HCT116 (cell line): ENCODE measurements at regions not wholly inside any gene's neighbourhood (a gene's known extent, or its start where the extent isn't known, plus 50 kb on each side); places are given as distances from the start of the nearest gene placed in this dataset.

ENCODE experiments used
- ATAC-seq: fragments of 200-7000 bp; cut with Tn5 transposase; 2 replicates; pipeline ENCODE4 v1.9.1; 2020; ENCODE audit warnings: mild to moderate bottlenecking, moderate library complexity
- BruUV-seq: library from RNA; stranded (reverse); fragments of 400-500 nt; replicated peaks from 2 replicates; lab custom pipeline; 2021; lab: Mats Ljungman, UMichigan
- CTCF ChIA-PET: fragments of 300-600 bp; sonication (Branson Sonifier 250); formaldehyde crosslinking; loops from one replicate; lab custom pipeline; 2021; ENCODE audit warnings: antibody characterized with exemption; lab: Charles Lee
- POLR2A ChIA-PET: fragments of 300-600, 350-600 bp; sonication (Branson Sonifier 250); formaldehyde crosslinking; loops from one replicate; lab custom pipeline; 2021; ENCODE audit warnings: antibody characterized with exemption; lab: Charles Lee
- RAD21 ChIA-PET, 2 experiments: fragments of 300-600 bp; sonication (Branson Sonifier 250); formaldehyde crosslinking; loops; one replicate each; lab custom pipeline; 2023; ENCODE audit warnings: low total read pairs in 2 of 2; ENCODE audit not compliant: uncharacterized antibody in 2 of 2, unreplicated experiment in 2 of 2, low non-redundant PET in 1 of 2; lab: Charles Lee
- DNase-seq: peaks from one replicate; pipeline ENCODE4 v3.0.0-alpha.2; 2010; ENCODE audit warnings: low read depth, low spot score
- H2AFZ ChIP-seq: fragments of 200-600 bp; shearing (Covaris generic), sonication (generic); 2 replicates; pipeline ENCODE4 v1.6.1; 2017; ENCODE audit warnings: low read depth, mixed run types, mixed read lengths, antibody characterized with exemption, low read length; ENCODE audit not compliant: poor library complexity, severe bottlenecking
- H3K27ac ChIP-seq: 2 replicates; pipeline ENCODE4 v1.5.1; 2012; ENCODE audit warnings: low read depth, low read length
- H3K27me3 ChIP-seq: fragments of 200-600 bp; sonication (generic); 2 replicates; pipeline ENCODE4 v1.6.1; 2016; ENCODE audit warnings: mixed run types, low read length, mixed read lengths; ENCODE audit not compliant: insufficient read depth
- H3K36me3 ChIP-seq, 2 experiments: fragments of 200-500 bp in 1 of 2; fragments of 200-600 bp in 1 of 2; sonication (Bioruptor generic) in 1 of 2; sonication (generic) in 1 of 2; 2 replicates each; pipeline versions ENCODE4 v1.5.1 to v1.6.1; 2014 to 2016; ENCODE audit warnings: low read length in 2 of 2, inconsistent platforms in 1 of 2, mixed read lengths in 1 of 2, mixed run types in 1 of 2; ENCODE audit not compliant: insufficient read depth in 2 of 2, control insufficient read depth in 1 of 2
- H3K4me1 ChIP-seq, 2 experiments: fragments of 200-600 bp in 1 of 2; sonication (generic) in 1 of 2; 2 replicates each; pipeline versions ENCODE4 v1.5.1 to v1.6.1; 2012 to 2017; ENCODE audit warnings: low read length in 2 of 2, inconsistent platforms in 1 of 2, mild to moderate bottlenecking in 1 of 2, mixed read lengths in 1 of 2, mixed run types in 1 of 2, moderate library complexity in 1 of 2; ENCODE audit not compliant: insufficient read depth in 2 of 2, control insufficient read depth in 1 of 2
- H3K4me2 ChIP-seq: fragments of 200-600 bp; sonication (generic); 2 replicates; pipeline ENCODE4 v1.6.1; 2017; ENCODE audit warnings: mixed run types, low read length, mixed read lengths
- H3K4me3 ChIP-seq, 2 experiments: fragments of 200-600 bp in 1 of 2; sonication (generic) in 1 of 2; replicated peaks in 1 of 2; 2 replicates each; pipeline ENCODE4 v1.5.1; 2011 to 2016; ENCODE audit warnings: low read length in 2 of 2, control low read depth in 1 of 2, low read depth in 1 of 2, mild to moderate bottlenecking in 1 of 2, mixed read lengths in 1 of 2, mixed run types in 1 of 2
- H3K79me2 ChIP-seq: fragments of 200-600 bp; sonication (generic); 2 replicates; pipeline ENCODE4 v1.6.1; 2017; ENCODE audit warnings: mild to moderate bottlenecking, mixed run types, low read length, moderate library complexity, mixed read lengths; ENCODE audit not compliant: insufficient read depth
- H3K9ac ChIP-seq: fragments of 200-600 bp; sonication (generic); 2 replicates; pipeline ENCODE4 v1.6.1; 2016; ENCODE audit warnings: low read length, mixed read lengths
- H3K9me2 ChIP-seq: fragments of 200-600 bp; sonication (generic), shearing (Covaris generic); 2 replicates; pipeline ENCODE4 v1.6.1; 2017; ENCODE audit warnings: mixed run types, mild to moderate bottlenecking, moderate library complexity; ENCODE audit not compliant: insufficient read depth
- H3K9me3 ChIP-seq, 2 experiments: fragments of 200-500 bp in 1 of 2; fragments of 200-600 bp in 1 of 2; sonication (Bioruptor generic) in 1 of 2; sonication (generic) in 1 of 2; 2 replicates each; pipeline ENCODE4 v1.6.1; 2014 to 2017; ENCODE audit warnings: low read length in 2 of 2, mixed read lengths in 2 of 2, inconsistent platforms in 1 of 2, low read depth in 1 of 2, mild to moderate bottlenecking in 1 of 2, mixed run types in 1 of 2, moderate library complexity in 1 of 2; ENCODE audit not compliant: control insufficient read depth in 1 of 2, insufficient read depth in 1 of 2
- H4K20me1 ChIP-seq: fragments of 200-600 bp; sonication (generic), shearing (Covaris generic); 2 replicates; pipeline ENCODE4 v1.6.1; 2017; ENCODE audit warnings: mixed run types, mild to moderate bottlenecking, moderate library complexity; ENCODE audit not compliant: insufficient read depth
- EGR1 ChIP-seq: IDR thresholded peaks from 2 replicates; pipeline ENCODE4 v1.6.1; 2012; ENCODE audit warnings: low read depth
- SIN3A ChIP-seq: IDR thresholded peaks from 2 replicates; pipeline ENCODE4 v1.6.1; 2012; ENCODE audit warnings: low read depth
- SP1 ChIP-seq: IDR thresholded peaks from 2 replicates; pipeline ENCODE4 v1.6.1; 2012; ENCODE audit warnings: low read depth
- SRF ChIP-seq: IDR thresholded peaks from 2 replicates; pipeline ENCODE4 v1.6.1; 2012; ENCODE audit warnings: low read depth
- TCF7L2 ChIP-seq: IDR thresholded peaks from 2 replicates; pipeline ENCODE4 v1.7.0; 2011; ENCODE audit warnings: borderline replicate concordance, inconsistent platforms; ENCODE audit not compliant: insufficient read depth, insufficient read length; ENCODE audit errors: extremely low read depth
- intact Hi-C: fragments of 100-400 bp; cut with micrococcal nuclease; formaldehyde crosslinking; loops from 2 replicates; pipeline ENCODE4 v1.10.0; 2022
- TF ChIP-seq, protein P1 (sequence below): IDR thresholded peaks from 2 replicates; pipeline ENCODE4 v1.6.1; 2011; ENCODE audit warnings: mild to moderate bottlenecking, low read length, moderate library complexity; ENCODE audit not compliant: insufficient replicate concordance; ENCODE audit errors: extremely low read depth
- TF ChIP-seq, protein P2 (sequence below): IDR thresholded peaks from 2 replicates; pipeline ENCODE4 v1.6.1; 2012
- TF ChIP-seq, protein P3 (sequence below): IDR thresholded peaks from 2 replicates; pipeline ENCODE4 v1.6.1; 2012; ENCODE audit warnings: low read depth
- TF ChIP-seq, protein P4 (sequence below): IDR thresholded peaks from 2 replicates; pipeline ENCODE4 v1.6.1; 2012

DNA sequence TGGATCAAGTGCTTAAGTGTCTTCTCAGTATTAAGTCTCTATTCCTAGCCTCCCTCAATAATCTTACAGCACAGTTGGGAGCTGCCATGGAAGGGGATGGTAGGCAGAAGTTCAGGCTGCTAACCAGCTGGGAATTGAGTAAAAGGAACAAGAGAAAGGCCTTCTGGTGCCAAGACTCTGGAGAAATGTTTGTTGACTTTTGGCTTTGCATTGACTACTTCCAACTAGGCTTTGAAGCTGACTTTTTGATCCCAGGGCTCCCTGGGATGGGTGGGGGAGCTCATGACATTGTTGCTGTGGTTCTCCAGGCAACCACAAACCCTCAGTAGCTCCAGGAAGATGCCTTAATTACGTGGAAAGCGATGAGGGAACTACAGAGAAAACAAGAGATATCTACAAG lies 85.2 kb upstream of the HTR4 start:
- no peaks in the 10 kb centered on the region for H4K20me1 ChIP-seq
- RAD21 ChIA-PET = no interaction called here
- no peak overlapping the region for H3K4me3 ChIP-seq
- H3K9me3 ChIP-seq = no peaks in the 10 kb centered on the region
- no peaks in the 10 kb centered on the region for H3K4me1 ChIP-seq
- no peaks in the 10 kb centered on the region for H3K27me3 ChIP-seq
- H3K9me2 ChIP-seq = no peaks in the 10 kb centered on the region
- H3K79me2 ChIP-seq = no peaks in the 10 kb centered on the region
- H3K4me2 ChIP-seq = no peak overlapping the region
- ATAC-seq = no peak
- CTCF ChIA-PET = interaction anchor here (0.7 to 7.6 kb wide), 8 partner anchors 8 to 530 kb away, joined by 3 to 102 read pairs (median 16); no protein-coding TSS in a partner anchor
- H2AFZ ChIP-seq = no peak overlapping the region
- TF ChIP-seq SRF (no peak), TCF7L2 (no peak), SIN3A (no peak), EGR1 (no peak), SP1 (no peak)
- TF ChIP-seq, protein P1, sequence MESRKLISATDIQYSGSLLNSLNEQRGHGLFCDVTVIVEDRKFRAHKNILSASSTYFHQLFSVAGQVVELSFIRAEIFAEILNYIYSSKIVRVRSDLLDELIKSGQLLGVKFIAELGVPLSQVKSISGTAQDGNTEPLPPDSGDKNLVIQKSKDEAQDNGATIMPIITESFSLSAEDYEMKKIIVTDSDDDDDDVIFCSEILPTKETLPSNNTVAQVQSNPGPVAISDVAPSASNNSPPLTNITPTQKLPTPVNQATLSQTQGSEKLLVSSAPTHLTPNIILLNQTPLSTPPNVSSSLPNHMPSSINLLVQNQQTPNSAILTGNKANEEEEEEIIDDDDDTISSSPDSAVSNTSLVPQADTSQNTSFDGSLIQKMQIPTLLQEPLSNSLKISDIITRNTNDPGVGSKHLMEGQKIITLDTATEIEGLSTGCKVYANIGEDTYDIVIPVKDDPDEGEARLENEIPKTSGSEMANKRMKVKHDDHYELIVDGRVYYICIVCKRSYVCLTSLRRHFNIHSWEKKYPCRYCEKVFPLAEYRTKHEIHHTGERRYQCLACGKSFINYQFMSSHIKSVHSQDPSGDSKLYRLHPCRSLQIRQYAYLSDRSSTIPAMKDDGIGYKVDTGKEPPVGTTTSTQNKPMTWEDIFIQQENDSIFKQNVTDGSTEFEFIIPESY = no peak
- TF ChIP-seq, protein P2, sequence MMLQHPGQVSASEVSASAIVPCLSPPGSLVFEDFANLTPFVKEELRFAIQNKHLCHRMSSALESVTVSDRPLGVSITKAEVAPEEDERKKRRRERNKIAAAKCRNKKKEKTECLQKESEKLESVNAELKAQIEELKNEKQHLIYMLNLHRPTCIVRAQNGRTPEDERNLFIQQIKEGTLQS = no peak
- TF ChIP-seq, protein P3, sequence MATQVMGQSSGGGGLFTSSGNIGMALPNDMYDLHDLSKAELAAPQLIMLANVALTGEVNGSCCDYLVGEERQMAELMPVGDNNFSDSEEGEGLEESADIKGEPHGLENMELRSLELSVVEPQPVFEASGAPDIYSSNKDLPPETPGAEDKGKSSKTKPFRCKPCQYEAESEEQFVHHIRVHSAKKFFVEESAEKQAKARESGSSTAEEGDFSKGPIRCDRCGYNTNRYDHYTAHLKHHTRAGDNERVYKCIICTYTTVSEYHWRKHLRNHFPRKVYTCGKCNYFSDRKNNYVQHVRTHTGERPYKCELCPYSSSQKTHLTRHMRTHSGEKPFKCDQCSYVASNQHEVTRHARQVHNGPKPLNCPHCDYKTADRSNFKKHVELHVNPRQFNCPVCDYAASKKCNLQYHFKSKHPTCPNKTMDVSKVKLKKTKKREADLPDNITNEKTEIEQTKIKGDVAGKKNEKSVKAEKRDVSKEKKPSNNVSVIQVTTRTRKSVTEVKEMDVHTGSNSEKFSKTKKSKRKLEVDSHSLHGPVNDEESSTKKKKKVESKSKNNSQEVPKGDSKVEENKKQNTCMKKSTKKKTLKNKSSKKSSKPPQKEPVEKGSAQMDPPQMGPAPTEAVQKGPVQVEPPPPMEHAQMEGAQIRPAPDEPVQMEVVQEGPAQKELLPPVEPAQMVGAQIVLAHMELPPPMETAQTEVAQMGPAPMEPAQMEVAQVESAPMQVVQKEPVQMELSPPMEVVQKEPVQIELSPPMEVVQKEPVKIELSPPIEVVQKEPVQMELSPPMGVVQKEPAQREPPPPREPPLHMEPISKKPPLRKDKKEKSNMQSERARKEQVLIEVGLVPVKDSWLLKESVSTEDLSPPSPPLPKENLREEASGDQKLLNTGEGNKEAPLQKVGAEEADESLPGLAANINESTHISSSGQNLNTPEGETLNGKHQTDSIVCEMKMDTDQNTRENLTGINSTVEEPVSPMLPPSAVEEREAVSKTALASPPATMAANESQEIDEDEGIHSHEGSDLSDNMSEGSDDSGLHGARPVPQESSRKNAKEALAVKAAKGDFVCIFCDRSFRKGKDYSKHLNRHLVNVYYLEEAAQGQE = no peak
- TF ChIP-seq, protein P4, sequence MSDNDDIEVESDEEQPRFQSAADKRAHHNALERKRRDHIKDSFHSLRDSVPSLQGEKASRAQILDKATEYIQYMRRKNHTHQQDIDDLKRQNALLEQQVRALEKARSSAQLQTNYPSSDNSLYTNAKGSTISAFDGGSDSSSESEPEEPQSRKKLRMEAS = no peak
- H3K36me3 ChIP-seq = no peaks in the 10 kb centered on the region
- intact Hi-C loops = no loop called here
- no peak for DNase-seq
- H3K9ac ChIP-seq = no peak overlapping the region
- no TSS peak for BruUV-seq
- POLR2A ChIA-PET = no interaction called here
- H3K27ac ChIP-seq = no peak overlapping the region
